ENCODE measurements at regions not wholly inside any gene's neighbourhood (a gene's known extent, or its start where the extent isn't known, plus 50 kb on each side); places are given as distances from the start of the nearest gene placed in this dataset.

- no peak for DNase-seq (ENCODE audit: low read depth)
These were observed 50.3 kb upstream of the NFE2L2 start for GRCh38 chr2:177314722-177315264.

GRCh38 chr2:177315364-177315763 is 50.8 kb upstream of the NFE2L2 start:
- DNase-seq (ENCODE audit: low read depth) = no peak

GRCh38 chr2:177316756-177317155 is 52.2 kb upstream of the NFE2L2 start:
- no peak for DNase-seq (ENCODE audit: low read depth)

- no peak for DNase-seq (ENCODE audit: low read depth)
These were observed 52.9 kb upstream of the NFE2L2 start for GRCh38 chr2:177317443-177317842.

- DNase-seq (ENCODE audit: low read depth) = no peak
These were observed 53.3 kb upstream of the NFE2L2 start for GRCh38 chr2:177317857-177318256.

- no peak for DNase-seq (ENCODE audit: low read depth)
These were observed 54.1 kb upstream of the NFE2L2 start for GRCh38 chr2:177318613-177319012.

- DNase-seq (ENCODE audit: low read depth) = no peak
These were observed 56.1 kb upstream of the NFE2L2 start for GRCh38 chr2:177320596-177320995.

- no peak for DNase-seq (ENCODE audit: low read depth)
These were observed 58.3 kb upstream of the NFE2L2 start for GRCh38 chr2:177322801-177323261.

- DNase-seq (ENCODE audit: low read depth) = no peak
These were observed 60.3 kb upstream of the NFE2L2 start for GRCh38 chr2:177324797-177325196.

GRCh38 chr2:177325554-177325953 is 61.0 kb upstream of the NFE2L2 start:
- DNase-seq (ENCODE audit: low read depth) = peak; percentile 62

GRCh38 chr2:177326005-177326404 is 61.5 kb upstream of the NFE2L2 start:
- no peak for DNase-seq (ENCODE audit: low read depth)

GRCh38 chr2:177326591-177326990 is 62.1 kb upstream of the NFE2L2 start:
- DNase-seq (ENCODE audit: low read depth) = no peak

- no peak for DNase-seq (ENCODE audit: low read depth)
These were observed 62.5 kb upstream of the NFE2L2 start for GRCh38 chr2:177327009-177327408.

- peak; percentile 46 for DNase-seq (ENCODE audit: low read depth)
These were observed 63.5 kb upstream of the NFE2L2 start for GRCh38 chr2:177328056-177328455.

GRCh38 chr2:177329064-177329463 is 63.5 kb upstream of the AGPS start:
- DNase-seq (ENCODE audit: low read depth) = no peak

GRCh38 chr2:177331466-177331997 is 61.0 kb upstream of the AGPS start:
- DNase-seq (ENCODE audit: low read depth) = no peak

- peak; percentile 82 for DNase-seq (ENCODE audit: low read depth)
These were observed 60.3 kb upstream of the AGPS start for GRCh38 chr2:177332026-177332991.

- DNase-seq (ENCODE audit: low read depth) = no peak
These were observed 59.6 kb upstream of the AGPS start for GRCh38 chr2:177332992-177333388.

- DNase-seq (ENCODE audit: low read depth) = peak; percentile 64
These were observed 57.5 kb upstream of the AGPS start for GRCh38 chr2:177334940-177335543.

GRCh38 chr2:177335917-177336450 is 56.6 kb upstream of the AGPS start:
- DNase-seq (ENCODE audit: low read depth) = peak; percentile 39

GRCh38 chr2:177338177-177338721 is 54.3 kb upstream of the AGPS start:
- DNase-seq (ENCODE audit: low read depth) = peak; percentile 77

GRCh38 chr2:177340158-177340557 is 52.4 kb upstream of the AGPS start:
- DNase-seq (ENCODE audit: low read depth) = peak; percentile 8

All from EH (cell line).